OCI-LY7 (cell line): ENCODE measurements at regions not wholly inside any gene's neighbourhood (a gene's known extent, or its start where the extent isn't known, plus 50 kb on each side); places are given as distances from the start of the nearest gene placed in this dataset.

Experiments used
- BruUV-seq: library from RNA; stranded (reverse); fragments of 400-500 nt; replicated peaks from 2 replicates; lab custom pipeline; 2021; lab: Mats Ljungman, UMichigan
- CTCF ChIA-PET: fragments of 300-600 bp; sonication (Branson Sonifier 250); formaldehyde crosslinking; loops from one replicate; lab custom pipeline; 2022; ENCODE audit warnings: antibody characterized with exemption; ENCODE audit not compliant: unreplicated experiment; lab: Charles Lee
- POLR2A ChIA-PET: fragments of 300-600 bp; sonication (Branson Sonifier 250); formaldehyde crosslinking; loops from one replicate; lab custom pipeline; 2022; ENCODE audit warnings: antibody characterized with exemption; lab: Charles Lee
- DNase-seq: peaks from one replicate; pipeline ENCODE4 v3.0.0-alpha.2; 2015; ENCODE audit warnings: low spot score
- H2AFZ ChIP-seq: fragments of 200-600 bp; sonication (generic), shearing (Covaris generic); 2 replicates; pipeline ENCODE4 v1.6.1; 2014; ENCODE audit warnings: mild to moderate bottlenecking, antibody characterized with exemption, low read length, moderate library complexity
- H3K27ac ChIP-seq: fragments of 200-600 bp; sonication (generic); 2 replicates; pipeline ENCODE4 v1.5.1; 2014; ENCODE audit warnings: mixed run types, low read depth, mild to moderate bottlenecking, moderate library complexity, low read length, inconsistent platforms; ENCODE audit not compliant: poor library complexity, severe bottlenecking
- H3K36me3 ChIP-seq: fragments of 200-600 bp; sonication (generic); 2 replicates; pipeline ENCODE4 v1.6.1; 2014; ENCODE audit warnings: mild to moderate bottlenecking, antibody characterized with exemption, low read length, moderate library complexity, mixed read lengths; ENCODE audit not compliant: insufficient read depth
- H3K4me1 ChIP-seq: fragments of 200-600 bp; sonication (generic); 2 replicates; pipeline ENCODE4 v1.5.1; 2014; ENCODE audit warnings: mild to moderate bottlenecking, low read length; ENCODE audit not compliant: insufficient read depth, poor library complexity, severe bottlenecking
- H3K4me2 ChIP-seq: fragments of 200-600 bp; sonication (generic); 2 replicates; pipeline ENCODE4 v1.6.1; 2014; ENCODE audit warnings: mild to moderate bottlenecking, low read length
- H3K4me3 ChIP-seq: fragments of 200-600 bp; sonication (generic); 2 replicates; pipeline ENCODE4 v1.5.1; 2014; ENCODE audit warnings: mild to moderate bottlenecking, low read depth, low read length; ENCODE audit not compliant: poor library complexity, severe bottlenecking
- H3K79me2 ChIP-seq: fragments of 200-600 bp; sonication (generic); 2 replicates; pipeline ENCODE4 v1.6.1; 2016; ENCODE audit warnings: low read depth, mild to moderate bottlenecking, low read length, moderate library complexity, mixed read lengths; ENCODE audit not compliant: insufficient read depth
- H3K9me2 ChIP-seq: fragments of 200-600 bp; sonication (generic); 2 replicates; pipeline ENCODE4 v1.6.1; 2016; ENCODE audit warnings: mild to moderate bottlenecking, low read length, mixed read lengths; ENCODE audit not compliant: insufficient read depth
- H3K9me3 ChIP-seq: fragments of 200-600 bp; sonication (generic); 2 replicates; pipeline ENCODE4 v1.6.1; 2014; ENCODE audit warnings: mild to moderate bottlenecking, mixed run types, low read length, mixed read lengths
- H4K20me1 ChIP-seq: fragments of 200-600 bp; sonication (generic); 2 replicates; pipeline ENCODE4 v1.6.1; 2014; ENCODE audit warnings: mild to moderate bottlenecking, antibody characterized with exemption, low read length, moderate library complexity, mixed read lengths; ENCODE audit not compliant: insufficient read depth
- EZH2phosphoT487 ChIP-seq: fragments of 200-600 bp; sonication (generic); IDR thresholded peaks from 2 replicates; pipeline ENCODE4 v1.6.1; 2018; ENCODE audit warnings: low read depth, borderline replicate concordance, mild to moderate bottlenecking, mixed run types, antibody characterized with exemption, low read length, moderate library complexity, mixed read lengths
- intact Hi-C: fragments of 100-400 bp; cut with micrococcal nuclease; formaldehyde crosslinking; loops from one replicate; pipeline ENCODE4 v1.10.0; 2022; ENCODE audit not compliant: unreplicated experiment
- TF ChIP-seq, protein P1 (sequence below): fragments of 200-600 bp; sonication (generic); conservative IDR thresholded peaks from 2 replicates; pipeline ENCODE4 v1.5.1; 2014; ENCODE audit warnings: mild to moderate bottlenecking, antibody characterized with exemption, low read length, moderate library complexity, mixed read lengths

DNA sequence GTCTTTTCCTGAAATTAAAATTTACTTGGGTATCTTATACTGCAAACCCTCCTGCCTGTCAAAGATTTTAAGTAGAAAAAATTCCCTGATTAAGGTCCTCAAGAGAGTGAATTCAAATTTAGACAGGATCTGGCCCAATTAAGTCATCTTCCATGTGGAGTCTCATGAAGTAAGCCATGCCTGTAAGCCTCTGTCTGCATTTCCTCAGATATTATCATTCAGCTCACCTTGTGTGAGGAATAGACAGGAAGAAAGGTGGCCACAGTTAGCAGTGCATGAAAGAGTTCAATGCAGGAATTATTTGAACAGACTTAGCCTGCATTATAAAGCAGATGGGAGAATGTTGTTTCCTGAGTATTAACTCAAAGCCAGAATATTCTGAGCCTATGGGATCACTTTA is 174.7 kb downstream of the HS3ST3A1 start:
- intact Hi-C loops: no loop called here
- ChIA-PET CTCF (no interaction called here), POLR2A (no interaction called here)
- Histone ChIP-seq H4K20me1 (no peaks in the 10 kb centered on the region), H3K9me3 (no peaks in the 10 kb centered on the region), H3K4me3 (no peak overlapping the region), H2AFZ (no peak overlapping the region), H3K9me2 (no peaks in the 10 kb centered on the region), H3K4me2 (no peak overlapping the region), H3K79me2 (no peaks in the 10 kb centered on the region), H3K4me1 (no peaks in the 10 kb centered on the region), H3K27ac (no peak overlapping the region), H3K36me3 (no peaks in the 10 kb centered on the region)
- TF ChIP-seq, protein P1, sequence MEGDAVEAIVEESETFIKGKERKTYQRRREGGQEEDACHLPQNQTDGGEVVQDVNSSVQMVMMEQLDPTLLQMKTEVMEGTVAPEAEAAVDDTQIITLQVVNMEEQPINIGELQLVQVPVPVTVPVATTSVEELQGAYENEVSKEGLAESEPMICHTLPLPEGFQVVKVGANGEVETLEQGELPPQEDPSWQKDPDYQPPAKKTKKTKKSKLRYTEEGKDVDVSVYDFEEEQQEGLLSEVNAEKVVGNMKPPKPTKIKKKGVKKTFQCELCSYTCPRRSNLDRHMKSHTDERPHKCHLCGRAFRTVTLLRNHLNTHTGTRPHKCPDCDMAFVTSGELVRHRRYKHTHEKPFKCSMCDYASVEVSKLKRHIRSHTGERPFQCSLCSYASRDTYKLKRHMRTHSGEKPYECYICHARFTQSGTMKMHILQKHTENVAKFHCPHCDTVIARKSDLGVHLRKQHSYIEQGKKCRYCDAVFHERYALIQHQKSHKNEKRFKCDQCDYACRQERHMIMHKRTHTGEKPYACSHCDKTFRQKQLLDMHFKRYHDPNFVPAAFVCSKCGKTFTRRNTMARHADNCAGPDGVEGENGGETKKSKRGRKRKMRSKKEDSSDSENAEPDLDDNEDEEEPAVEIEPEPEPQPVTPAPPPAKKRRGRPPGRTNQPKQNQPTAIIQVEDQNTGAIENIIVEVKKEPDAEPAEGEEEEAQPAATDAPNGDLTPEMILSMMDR: no peak
- no peak for TF ChIP-seq EZH2phosphoT487
- DNase-seq: no peak
- BruUV-seq: no TSS peak

DNA sequence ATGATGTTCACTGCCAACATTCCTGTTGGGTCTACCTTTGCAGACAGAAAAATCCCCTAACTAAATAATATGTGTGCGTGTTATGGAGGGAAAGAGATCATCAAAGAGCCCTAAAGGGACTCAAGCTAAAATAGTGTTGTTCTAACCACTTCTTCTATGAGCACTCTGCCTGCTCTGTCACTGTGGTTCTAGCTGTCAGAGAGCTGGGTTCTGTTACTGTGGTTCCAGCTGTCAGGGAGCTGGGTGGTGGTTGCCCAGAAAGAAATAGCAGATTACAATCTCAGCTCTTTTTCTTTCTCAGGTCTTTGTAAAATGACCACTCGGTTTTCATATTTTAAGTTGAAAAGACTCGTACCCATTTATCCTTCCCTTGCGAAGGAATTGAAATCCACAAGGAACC is 176.3 kb downstream of the HS3ST3A1 start:
- Histone ChIP-seq H3K36me3 (no peaks in the 10 kb centered on the region), H3K4me3 (no peak overlapping the region), H4K20me1 (no peaks in the 10 kb centered on the region), H3K27ac (no peak overlapping the region), H3K4me2 (no peak overlapping the region), H2AFZ (no peak overlapping the region), H3K9me3 (no peaks in the 10 kb centered on the region), H3K9me2 (no peaks in the 10 kb centered on the region), H3K4me1 (no peaks in the 10 kb centered on the region), H3K79me2 (no peaks in the 10 kb centered on the region)
- no TSS peak for BruUV-seq
- intact Hi-C loops: no loop called here
- no peak for DNase-seq
- POLR2A ChIA-PET: no interaction called here
- CTCF ChIA-PET: no interaction called here
- TF ChIP-seq EZH2phosphoT487: no peak
- TF ChIP-seq, protein P1: no peak

DNA sequence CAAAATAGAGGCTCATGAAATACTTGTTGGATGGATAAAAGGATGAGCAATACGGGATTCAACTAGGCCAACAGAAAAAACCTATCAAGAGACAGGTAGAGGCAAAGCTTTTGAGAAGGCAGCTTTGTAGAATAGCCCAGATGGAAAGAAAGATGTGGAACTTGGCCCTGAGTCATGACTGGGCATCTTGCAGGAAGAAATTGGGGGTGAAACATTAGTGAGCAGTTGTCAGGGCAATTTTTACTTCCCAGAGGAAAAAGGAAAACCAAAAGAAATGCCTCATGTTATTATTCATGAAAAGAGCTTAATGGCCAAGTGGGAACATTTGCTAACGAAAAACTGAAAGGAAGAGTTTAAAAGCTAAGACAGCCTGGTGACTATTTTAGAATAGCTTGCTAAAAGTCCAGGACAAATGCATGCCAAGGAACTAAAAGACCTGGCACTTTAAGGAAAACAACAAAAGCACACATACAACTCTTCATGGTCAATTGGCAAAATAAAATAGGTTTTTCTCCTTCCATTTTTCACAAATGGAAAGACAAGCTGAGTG is 180.1 kb downstream of the HS3ST3A1 start:
- H3K4me3 ChIP-seq: no peak overlapping the region
- H3K27ac ChIP-seq: no peak overlapping the region
- no peak for DNase-seq
- POLR2A ChIA-PET: no interaction called here
- BruUV-seq: no TSS peak
- intact Hi-C loops: no loop called here
- no peaks in the 10 kb centered on the region for H4K20me1 ChIP-seq
- no peak for TF ChIP-seq EZH2phosphoT487
- TF ChIP-seq, protein P1: no peak
- no peaks in the 10 kb centered on the region for H3K36me3 ChIP-seq
- H2AFZ ChIP-seq: no peak overlapping the region
- H3K4me1 ChIP-seq: no peaks in the 10 kb centered on the region
- H3K4me2 ChIP-seq: no peak overlapping the region
- no peaks in the 10 kb centered on the region for H3K9me3 ChIP-seq
- no peaks in the 10 kb centered on the region for H3K79me2 ChIP-seq
- H3K9me2 ChIP-seq: no peaks in the 10 kb centered on the region
- CTCF ChIA-PET: no interaction called here
